ENCODE measurements at regions not wholly inside any gene's neighbourhood (a gene's known extent, or its start where the extent isn't known, plus 50 kb on each side); places are given as distances from the start of the nearest gene placed in this dataset.

DNA sequence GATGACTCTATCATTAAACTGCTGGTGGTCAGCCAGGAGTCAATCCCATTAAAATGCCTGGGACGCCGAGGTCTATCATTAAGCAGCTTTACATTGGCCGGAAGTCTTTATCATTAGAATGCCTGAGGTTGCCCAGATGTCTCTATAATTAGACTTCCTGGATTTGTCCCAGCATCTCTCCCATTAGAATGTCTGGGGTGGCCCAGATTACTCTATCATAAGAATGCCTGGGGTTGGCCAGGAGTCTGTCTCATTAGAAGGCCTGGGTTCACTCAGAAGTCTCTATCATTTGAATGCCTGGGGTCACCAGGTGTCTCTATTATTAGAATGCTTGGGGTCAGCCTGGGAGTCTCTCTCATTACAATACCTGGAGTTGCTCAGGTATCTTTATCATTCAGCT, 2227.2 kb downstream of the TP53TG3F start:
- Histone ChIP-seq H3K9ac (ENCODE audit: low read length) (no peak overlapping the region), H3K4me1 (ENCODE audit: control insufficient read depth in 1 of 2, insufficient read depth in 2 of 2, low read length in 2 of 2) (no peaks in the 10 kb centered on the region), H3K9me2 (ENCODE audit: insufficient read depth) (no peaks in the 10 kb centered on the region), H3K4me3 (replicated peaks in 1 of 2; ENCODE audit: low read depth in 1 of 2, low read length in 2 of 2) (no peak overlapping the region), H3K36me3 (ENCODE audit: control insufficient read depth in 1 of 2, insufficient read depth in 2 of 2, low read length in 2 of 2) (no peaks in the 10 kb centered on the region), H3K9me3 (ENCODE audit: control insufficient read depth in 1 of 2, insufficient read depth in 1 of 2, low read depth in 1 of 2, low read length in 2 of 2) (no peaks in the 10 kb centered on the region; a peak in 1 of 4 replicates), H3K27ac (ENCODE audit: low read depth, low read length) (no peak overlapping the region), H4K20me1 (ENCODE audit: insufficient read depth) (no peaks in the 10 kb centered on the region), H2AFZ (ENCODE audit: low read depth, low read length, poor library complexity, severe bottlenecking) (no peak overlapping the region), H3K4me2 (ENCODE audit: low read length) (no peak overlapping the region), H3K79me2 (ENCODE audit: insufficient read depth, low read length) (no peaks in the 10 kb centered on the region), H3K27me3 (ENCODE audit: insufficient read depth, low read length) (no peaks in the 10 kb centered on the region)
- ChIA-PET CTCF (no interaction called here), POLR2A (no interaction called here), RAD21 (ENCODE audit: low non-redundant PET in 1 of 2, low total read pairs in 2 of 2, uncharacterized antibody in 2 of 2, unreplicated experiment in 2 of 2) (no interaction called here)
- ATAC-seq (no peak), DNase-seq (ENCODE audit: low read depth, low spot score) (no peak)
- TF ChIP-seq, protein P1, sequence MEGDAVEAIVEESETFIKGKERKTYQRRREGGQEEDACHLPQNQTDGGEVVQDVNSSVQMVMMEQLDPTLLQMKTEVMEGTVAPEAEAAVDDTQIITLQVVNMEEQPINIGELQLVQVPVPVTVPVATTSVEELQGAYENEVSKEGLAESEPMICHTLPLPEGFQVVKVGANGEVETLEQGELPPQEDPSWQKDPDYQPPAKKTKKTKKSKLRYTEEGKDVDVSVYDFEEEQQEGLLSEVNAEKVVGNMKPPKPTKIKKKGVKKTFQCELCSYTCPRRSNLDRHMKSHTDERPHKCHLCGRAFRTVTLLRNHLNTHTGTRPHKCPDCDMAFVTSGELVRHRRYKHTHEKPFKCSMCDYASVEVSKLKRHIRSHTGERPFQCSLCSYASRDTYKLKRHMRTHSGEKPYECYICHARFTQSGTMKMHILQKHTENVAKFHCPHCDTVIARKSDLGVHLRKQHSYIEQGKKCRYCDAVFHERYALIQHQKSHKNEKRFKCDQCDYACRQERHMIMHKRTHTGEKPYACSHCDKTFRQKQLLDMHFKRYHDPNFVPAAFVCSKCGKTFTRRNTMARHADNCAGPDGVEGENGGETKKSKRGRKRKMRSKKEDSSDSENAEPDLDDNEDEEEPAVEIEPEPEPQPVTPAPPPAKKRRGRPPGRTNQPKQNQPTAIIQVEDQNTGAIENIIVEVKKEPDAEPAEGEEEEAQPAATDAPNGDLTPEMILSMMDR (IDR thresholded peaks at IDR 0.05 in 2 of 3, conservative IDR thresholded peaks at IDR 0.05 in 1 of 3; ENCODE audit: borderline replicate concordance in 1 of 3, insufficient read depth in 1 of 3, low read depth in 2 of 3, low read length in 2 of 3): no peak
- TF ChIP-seq SIN3A (IDR thresholded peaks at IDR 0.05; ENCODE audit: low read depth) (no peak), SP1 (IDR thresholded peaks at IDR 0.05; ENCODE audit: low read depth) (no peak), EZH2 (IDR thresholded peaks at IDR 0.05) (no peak), EZH2phosphoT487 (IDR thresholded peaks at IDR 0.05; ENCODE audit: borderline replicate concordance) (no peak), FOSL1 (IDR thresholded peaks at IDR 0.05; ENCODE audit: low read depth) (no peak), ZBTB33 (IDR thresholded peaks at IDR 0.05; ENCODE audit: extremely low read depth, insufficient replicate concordance, low read length) (no peak), YY1 (IDR thresholded peaks at IDR 0.05; ENCODE audit: extremely low read depth, insufficient replicate concordance, low read depth, low read length) (no peak), ELF1 (IDR thresholded peaks at IDR 0.05; ENCODE audit: borderline replicate concordance, low read depth) (no peak), CBX3 (IDR thresholded peaks at IDR 0.05; ENCODE audit: low read depth) (no peak), POLR2A (IDR thresholded peaks at IDR 0.05; ENCODE audit: borderline replicate concordance, extremely low read depth, insufficient read depth, insufficient read length) (no peak), RAD21 (IDR thresholded peaks at IDR 0.05; ENCODE audit: low read depth) (no peak), ZNF274 (IDR thresholded peaks at IDR 0.05; ENCODE audit: low read depth, low read length) (no peak), SRF (IDR thresholded peaks at IDR 0.05; ENCODE audit: low read depth) (no peak)
- TF ChIP-seq, protein P2, sequence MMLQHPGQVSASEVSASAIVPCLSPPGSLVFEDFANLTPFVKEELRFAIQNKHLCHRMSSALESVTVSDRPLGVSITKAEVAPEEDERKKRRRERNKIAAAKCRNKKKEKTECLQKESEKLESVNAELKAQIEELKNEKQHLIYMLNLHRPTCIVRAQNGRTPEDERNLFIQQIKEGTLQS (IDR thresholded peaks at IDR 0.05): no peak
- intact Hi-C loops (cut with micrococcal nuclease): no loop called here
- no TSS peak for BruUV-seq (replicated peaks)

Measured in HCT116 (cell line).